Fibroblast of mammary gland (primary cell): ENCODE measurements at regions not wholly inside any gene's neighbourhood (a gene's known extent, or its start where the extent isn't known, plus 50 kb on each side); places are given as distances from the start of the nearest gene placed in this dataset.

Source experiments
- DNase-seq: peaks from one replicate; pipeline ENCODE4 v3.0.0-alpha.2; 2010; ENCODE audit warnings: low read depth
- H3K4me3 ChIP-seq: 2 replicates; pipeline ENCODE4 v1.5.1; 2011; ENCODE audit warnings: low read depth, mild to moderate bottlenecking, low read length, moderate library complexity; ENCODE audit not compliant: control insufficient read depth
- TF ChIP-seq, protein P1 (sequence below): conservative IDR thresholded peaks from 2 replicates; pipeline ENCODE4 v1.5.1; 2011; ENCODE audit warnings: low read depth, low read length, inconsistent platforms; ENCODE audit not compliant: control insufficient read depth, insufficient read depth

DNA sequence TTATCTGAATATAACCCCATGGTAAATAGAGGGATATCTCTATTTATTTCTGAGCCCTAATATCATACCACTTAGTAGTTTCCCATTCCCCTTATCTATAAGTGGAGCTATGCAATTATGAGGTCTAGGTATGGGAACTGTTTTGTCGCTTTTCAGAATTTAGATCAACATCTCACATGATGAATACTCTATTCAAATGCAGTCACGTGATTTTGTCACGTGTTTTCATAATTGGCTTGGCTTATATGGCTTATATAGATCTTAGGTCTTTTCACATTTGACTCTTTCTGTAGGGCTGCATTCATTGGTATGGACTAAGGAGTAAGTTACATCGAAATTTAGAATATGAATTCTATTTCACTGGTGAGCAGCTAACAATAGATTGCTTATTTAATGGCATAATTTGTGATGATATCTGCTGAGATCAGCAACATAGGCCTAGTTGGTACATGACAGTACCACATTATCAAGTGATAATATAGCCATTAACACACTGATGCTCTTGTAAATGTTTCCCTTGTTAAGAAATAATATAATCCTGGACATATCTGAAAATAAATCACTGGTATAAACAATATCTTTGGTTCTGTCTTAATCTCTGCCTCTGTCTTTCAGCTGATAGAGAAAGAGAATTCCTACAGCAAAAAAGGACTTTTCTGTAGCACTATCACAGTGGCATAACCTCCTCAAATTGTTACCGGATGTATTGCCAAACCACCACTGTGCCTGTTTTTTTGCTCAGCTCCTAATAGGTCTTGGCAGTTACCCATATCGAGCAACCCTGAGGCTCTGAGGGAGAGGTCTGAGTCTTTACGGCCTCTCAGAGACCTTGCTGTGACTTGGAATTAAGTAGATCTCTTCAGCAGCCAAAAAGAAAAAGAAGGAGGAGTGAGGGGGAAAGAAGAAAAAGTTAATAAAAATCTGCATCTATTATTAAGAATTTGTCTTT, 357.1 kb downstream of the ZPLD1 start:
- TF ChIP-seq, protein P1, sequence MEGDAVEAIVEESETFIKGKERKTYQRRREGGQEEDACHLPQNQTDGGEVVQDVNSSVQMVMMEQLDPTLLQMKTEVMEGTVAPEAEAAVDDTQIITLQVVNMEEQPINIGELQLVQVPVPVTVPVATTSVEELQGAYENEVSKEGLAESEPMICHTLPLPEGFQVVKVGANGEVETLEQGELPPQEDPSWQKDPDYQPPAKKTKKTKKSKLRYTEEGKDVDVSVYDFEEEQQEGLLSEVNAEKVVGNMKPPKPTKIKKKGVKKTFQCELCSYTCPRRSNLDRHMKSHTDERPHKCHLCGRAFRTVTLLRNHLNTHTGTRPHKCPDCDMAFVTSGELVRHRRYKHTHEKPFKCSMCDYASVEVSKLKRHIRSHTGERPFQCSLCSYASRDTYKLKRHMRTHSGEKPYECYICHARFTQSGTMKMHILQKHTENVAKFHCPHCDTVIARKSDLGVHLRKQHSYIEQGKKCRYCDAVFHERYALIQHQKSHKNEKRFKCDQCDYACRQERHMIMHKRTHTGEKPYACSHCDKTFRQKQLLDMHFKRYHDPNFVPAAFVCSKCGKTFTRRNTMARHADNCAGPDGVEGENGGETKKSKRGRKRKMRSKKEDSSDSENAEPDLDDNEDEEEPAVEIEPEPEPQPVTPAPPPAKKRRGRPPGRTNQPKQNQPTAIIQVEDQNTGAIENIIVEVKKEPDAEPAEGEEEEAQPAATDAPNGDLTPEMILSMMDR = no peak
- peak; percentile 10 for DNase-seq
- no peak overlapping the region for H3K4me3 ChIP-seq

DNA sequence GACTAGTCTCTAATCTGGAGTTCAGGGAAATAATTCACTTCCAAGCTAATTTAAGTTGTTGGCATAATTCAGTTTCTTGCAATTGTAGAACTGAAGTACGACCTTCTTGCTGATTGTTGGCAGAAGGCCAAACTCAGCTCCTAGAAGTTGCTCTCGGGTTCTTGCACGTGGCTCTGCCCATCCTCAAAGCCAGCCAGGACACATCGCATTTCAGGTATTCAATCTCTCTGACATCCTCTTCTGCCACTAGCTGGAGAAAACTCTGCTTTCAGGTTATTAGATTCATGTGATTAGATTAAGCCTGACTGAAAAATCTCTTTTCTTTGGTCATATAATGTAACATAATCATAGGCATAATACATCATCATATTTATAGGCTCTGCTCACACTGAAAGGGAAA, 362.0 kb downstream of the ZPLD1 start:
- no peak for DNase-seq
- TF ChIP-seq, protein P1 = no peak
- no peak overlapping the region for H3K4me3 ChIP-seq

DNA sequence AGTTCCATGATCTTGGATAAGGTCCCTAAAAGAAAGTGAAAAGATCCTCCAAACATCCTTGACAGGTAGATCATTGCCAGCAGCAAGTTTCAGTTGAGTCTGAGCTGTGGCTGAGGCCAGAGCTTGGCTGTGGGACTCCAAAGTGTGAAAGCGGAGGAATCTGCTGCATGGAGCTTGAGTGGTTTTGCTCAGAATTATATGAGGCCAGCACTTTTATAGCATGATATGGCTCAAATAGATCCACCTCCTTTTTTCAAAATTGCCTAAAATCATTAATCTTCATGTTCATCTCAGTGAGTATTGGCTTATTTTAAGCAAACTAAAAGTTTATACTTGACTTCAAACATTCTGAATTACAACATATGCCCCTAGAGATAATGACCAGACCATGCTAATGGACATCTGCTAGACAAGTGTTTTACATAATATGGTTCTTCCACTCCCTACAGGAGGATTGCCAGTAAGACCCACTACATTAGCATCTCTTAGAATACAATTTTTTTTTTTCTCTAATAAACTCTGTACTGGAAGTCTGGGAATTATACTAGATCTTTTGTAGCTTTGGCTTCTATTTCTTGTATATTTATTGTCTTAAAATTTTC, 368.1 kb downstream of the ZPLD1 start:
- DNase-seq = no peak
- TF ChIP-seq, protein P1 = no peak
- no peak overlapping the region for H3K4me3 ChIP-seq

DNA sequence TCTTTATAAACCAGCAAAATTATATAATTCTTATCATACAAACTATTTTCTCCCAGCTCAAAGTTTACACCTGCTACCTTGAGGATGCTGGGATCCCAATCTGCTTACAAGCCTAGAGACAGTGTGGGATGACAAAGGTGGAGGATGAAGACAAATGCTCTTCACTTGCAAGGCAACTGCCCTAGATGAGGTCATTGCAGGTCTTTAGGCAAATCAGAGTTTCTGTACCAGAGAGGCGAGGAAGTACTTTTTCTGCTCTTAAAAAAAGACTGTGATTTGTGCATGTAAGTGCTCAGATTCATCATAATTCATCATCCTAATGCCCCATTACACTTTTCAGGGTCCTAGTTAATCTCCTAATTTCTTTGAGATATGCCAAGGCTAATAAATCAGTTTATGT, 376.1 kb downstream of the ZPLD1 start:
- no peak overlapping the region for H3K4me3 ChIP-seq
- TF ChIP-seq, protein P1 = no peak
- no peak for DNase-seq

DNA sequence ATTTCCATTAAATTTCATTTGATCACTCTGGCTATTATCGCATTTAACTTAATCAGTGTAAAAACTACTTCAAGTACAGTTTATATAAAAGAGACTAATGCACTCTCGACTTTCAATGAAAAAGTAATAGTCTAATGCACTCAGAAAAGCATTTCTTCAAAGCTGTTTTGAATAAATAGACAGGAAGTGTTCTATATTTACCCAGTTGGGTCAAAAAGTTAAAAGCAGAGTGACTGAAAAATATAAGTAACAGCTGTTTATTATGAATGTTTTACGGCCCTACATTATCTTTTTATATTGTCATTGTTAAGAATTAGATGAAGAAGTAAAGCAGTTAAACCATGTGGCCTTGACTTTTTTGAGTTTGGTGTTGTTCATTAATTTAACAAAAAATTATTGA, 391.8 kb downstream of the ZPLD1 start:
- H3K4me3 ChIP-seq = no peak overlapping the region
- no peak for DNase-seq
- TF ChIP-seq, protein P1 = no peak

DNA sequence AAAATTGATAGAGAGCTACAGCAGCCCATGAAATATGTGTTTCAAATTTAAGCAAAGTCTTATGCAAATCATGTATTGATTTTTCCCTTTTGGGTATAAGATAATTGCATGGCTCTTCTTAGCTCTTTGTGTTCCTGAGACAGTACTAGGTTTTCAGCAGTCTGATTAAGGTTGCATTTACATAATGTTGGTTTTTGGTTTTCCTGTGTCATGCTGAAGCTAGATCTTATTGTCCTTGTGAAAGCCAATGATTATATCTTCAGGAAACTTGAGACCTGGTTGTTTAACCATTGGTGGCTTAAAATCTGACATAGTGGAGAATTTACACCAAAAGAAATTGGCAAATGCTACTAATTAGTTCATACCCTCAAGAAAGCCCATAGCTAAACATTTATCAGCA, 392.6 kb downstream of the ZPLD1 start:
- H3K4me3 ChIP-seq = no peak overlapping the region
- DNase-seq = no peak
- TF ChIP-seq, protein P1 = no peak
